HG02852 (cell line): ENCODE measurements at regions not wholly inside any gene's neighbourhood (a gene's known extent, or its start where the extent isn't known, plus 50 kb on each side); places are given as distances from the start of the nearest gene placed in this dataset.

Experiments
- ATAC-seq: cut with Tn5 transposase; IDR thresholded peaks from one replicate; pipeline ENCODE4 v1.9.1; 2021; ENCODE audit warnings: mild to moderate bottlenecking, moderate library complexity; ENCODE audit not compliant: unreplicated experiment

DNA sequence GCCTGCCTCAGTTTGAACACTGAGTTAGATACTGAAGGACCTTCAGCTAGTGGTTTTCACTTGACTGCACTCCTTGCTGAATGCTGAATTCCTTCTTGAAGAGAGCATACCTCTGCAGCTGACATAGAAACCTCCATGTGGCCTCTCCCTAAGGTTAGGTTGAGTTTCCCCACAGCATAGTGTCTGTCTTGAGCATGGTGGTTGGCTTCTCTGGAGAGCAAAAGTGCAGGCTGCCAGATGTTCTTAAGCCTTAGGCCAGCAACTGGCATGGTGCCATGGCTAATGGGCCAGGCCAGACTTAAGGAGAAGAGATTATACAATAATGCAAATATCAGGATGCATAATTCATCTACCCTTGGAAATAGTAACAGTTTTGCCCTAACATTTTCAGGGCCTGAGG is 545.6 kb upstream of the ZNF385D start:
- no peak for ATAC-seq

DNA sequence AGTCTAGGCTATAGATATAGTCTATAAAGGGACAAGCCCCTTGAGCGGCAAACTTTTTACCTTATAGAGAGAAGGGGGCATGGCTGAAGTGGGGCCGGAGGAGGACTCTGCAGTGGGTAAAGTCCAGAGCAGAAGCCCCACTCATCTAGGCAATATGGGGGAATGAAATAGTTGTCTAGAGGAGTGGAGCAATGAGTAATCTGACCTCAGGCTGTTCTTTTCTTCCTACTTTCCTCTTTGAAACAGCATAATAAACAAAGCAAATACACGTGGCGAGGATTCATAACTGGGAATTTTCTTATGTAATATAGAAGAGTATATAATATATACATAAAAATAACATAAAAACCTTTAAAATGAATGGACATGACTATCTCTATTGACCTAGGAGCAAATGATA is 546.4 kb upstream of the ZNF385D start:
- ATAC-seq, result no peak

DNA sequence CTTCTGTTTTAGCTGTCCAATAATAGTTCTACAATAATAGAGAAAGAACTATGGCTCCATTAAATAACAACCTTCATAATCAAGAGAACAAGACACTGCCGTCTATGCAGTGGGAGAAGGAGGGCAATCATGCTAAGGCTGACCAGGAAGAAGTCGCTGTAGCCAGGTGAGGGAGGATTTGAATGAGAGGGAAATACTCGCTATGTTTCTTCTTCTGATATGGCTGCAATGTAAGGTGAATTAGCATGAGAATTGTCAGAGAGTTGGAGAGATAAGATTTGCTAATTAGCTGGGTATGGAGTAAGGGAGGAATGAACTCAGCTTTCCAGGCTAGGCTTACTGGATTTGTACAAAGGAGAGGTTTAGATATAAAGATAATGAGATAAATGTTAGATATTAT is 555.4 kb upstream of the ZNF385D start:
- no peak for ATAC-seq

DNA sequence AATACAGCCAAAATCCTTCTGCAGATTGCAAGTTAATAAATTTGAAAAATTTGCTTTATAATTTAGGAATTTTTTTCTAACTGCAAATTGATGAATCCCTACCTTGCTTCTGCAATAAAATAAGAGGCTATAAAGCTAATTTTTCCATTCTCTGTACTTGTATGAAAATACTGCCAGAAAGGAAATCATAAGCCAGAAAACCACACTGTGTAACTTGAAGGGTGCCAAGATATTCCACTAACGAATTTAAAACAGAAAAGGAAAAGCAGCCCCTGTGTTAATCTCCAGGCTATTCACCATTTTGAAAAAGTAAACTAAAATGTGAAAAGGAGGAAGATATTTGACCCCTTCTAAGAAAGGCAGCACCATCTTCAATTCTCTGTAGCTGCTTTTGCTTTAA is 557.9 kb upstream of the ZNF385D start:
- ATAC-seq, result no peak

DNA sequence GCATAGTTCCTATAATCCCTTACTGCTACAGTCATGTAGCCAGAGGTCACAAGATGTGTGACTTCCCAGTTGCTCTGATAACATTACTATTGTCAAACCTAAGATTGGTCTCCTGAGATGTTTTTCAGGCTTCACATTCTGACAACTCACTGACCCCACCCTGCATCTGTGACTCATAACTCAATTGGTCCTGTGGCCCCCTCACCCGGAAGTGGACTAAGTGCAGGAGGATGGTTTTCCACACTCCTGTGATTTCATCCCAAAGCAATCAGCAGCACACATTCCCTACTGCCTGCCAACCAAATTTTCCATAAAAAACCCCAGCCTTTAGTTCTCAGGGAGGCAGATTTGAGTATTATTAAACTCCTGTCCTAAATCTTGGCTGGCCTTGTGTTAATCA is 564.9 kb upstream of the ZNF385D start:
- ATAC-seq, result no peak

DNA sequence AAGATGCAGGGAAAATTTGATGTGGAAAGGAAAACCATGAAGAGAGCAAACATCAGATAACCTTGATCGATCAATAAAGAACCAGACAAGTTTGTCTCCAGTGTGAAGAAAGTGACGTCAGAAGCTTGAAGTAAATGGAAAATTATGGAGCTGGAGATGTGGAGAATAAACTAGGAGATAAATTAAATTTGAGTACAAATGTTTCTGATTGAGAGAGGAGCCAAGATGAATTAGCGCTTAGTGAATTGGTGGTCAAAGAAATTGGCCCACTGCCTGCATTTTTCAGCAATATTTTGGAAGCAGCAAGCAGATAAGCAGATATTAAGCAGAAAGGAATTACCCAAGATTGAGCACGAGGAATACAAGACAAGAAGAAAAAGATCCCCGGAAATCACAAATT is 567.3 kb upstream of the ZNF385D start:
- no peak for ATAC-seq

DNA sequence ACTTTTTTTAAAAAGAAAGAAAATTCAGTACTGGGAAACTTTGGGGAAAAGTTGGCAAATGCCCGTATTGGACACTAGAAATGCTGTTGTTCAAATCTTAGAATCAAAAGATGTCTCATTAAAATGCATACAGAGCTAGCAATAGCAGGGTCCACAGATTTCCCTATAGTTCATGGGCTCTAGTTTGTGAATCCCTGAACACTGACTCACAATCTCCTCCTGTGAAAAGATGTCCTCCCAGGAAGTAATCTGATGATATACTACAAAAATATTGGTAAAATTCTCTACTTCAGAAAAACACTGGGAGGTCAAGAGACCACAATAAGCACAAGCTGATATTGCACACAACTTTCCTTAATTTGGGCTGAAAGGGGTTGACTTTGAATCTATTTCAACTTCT is 568.4 kb upstream of the ZNF385D start:
- ATAC-seq, result no peak

DNA sequence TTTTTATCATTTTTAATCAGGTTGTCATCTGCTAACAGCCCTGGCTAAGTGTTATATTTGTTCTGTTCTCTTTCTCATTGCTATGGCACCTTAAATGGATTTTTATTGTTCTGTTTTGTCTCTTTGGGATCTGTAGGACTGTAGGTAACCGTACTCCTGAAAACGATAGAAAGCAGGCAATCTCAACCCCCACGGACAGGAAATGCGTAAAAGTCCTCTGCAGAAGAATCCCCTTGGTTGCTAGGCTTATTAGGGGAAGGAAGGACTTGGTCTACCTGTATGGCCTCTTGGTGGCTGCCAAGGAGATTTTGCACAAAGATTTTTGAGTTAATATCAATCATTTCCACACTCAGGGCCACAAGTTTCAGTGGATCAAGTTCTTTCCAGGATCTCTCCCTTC is 571.9 kb upstream of the ZNF385D start:
- ATAC-seq, result no peak

DNA sequence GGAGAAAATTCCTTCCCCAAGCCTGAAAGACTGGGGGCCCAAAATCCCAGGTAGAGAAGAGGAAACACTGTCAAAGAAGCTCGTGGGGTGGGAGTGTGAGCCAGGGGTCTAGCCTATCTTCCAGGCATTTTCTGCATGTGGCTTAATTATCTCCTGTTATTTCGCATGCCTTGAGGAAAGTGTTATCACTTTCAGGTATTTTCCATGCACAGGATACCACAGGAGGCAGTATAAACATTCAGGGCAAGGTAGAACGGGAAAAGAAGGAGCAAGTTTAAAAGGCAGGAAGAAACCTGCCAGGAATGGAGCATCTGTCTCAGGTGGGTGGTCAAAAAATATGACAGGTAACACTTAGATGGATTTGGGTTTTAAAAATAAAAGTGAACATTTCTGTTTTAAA is 575.3 kb upstream of the ZNF385D start:
- ATAC-seq, result no peak

DNA sequence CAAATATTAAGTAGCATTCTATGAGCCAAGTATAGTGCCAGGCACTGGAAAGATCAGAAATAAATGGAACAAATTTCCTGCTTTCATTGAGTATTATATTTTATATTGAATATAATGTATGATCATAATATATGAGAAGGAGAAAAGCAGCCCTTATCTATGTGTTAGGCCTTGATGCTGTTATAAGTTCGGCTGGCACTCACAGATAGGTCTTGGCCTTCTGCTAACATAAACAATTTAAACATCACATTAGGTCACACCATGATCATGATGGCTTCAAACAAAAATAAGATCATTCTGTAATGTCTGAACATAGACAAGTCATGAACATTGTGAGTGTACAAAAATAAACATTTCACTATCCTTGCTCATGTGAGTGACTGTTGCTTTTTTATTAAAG is 584.0 kb upstream of the ZNF385D start:
- ATAC-seq, result no peak

DNA sequence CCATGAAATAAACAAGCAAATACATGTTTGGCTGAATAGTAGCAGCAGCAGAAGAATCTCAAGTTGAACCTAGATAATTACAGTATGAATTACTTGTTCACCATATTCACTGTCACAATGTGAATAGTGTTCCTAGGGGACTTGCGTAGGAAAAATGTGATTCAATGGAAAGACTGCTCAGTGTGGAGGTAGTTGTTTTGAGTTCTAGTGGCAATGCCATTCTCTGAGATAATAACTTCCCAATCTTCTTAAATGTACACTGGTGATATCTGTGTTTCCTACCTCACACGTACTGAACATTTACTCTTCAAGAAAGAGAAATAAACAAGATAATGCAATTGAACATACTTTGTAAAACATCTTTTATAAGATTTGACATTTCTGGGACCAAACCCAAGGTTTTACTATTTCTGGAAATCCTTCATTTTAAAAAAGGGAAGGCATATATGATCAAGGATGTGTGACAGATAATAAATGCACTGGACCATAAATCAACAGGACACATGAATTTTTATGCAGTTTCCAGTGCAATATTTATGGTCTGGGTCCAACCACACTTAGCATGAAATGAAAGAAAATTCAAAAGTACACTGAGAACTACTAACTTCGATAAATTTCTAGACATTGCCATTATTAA is 598.3 kb upstream of the ZNF385D start:
- ATAC-seq, result no peak

DNA sequence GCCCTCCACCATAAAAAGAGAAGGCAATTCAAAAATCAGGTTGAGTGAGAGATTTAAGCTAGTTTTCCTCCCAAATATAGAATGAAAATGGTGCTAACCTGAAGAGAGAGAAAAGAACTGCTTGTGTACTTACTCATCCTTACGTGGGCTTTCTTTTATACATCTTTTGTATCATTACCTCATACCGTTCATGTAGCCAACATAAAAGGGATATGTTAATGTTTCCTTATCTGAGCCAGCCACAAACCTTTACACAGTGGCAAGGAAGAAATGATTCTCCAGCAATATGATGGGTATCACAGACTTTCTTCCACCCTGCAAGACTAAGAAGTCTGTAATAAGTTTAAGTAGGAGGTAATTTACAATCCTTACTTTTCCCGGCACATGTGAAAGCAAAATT is 600.8 kb upstream of the ZNF385D start:
- ATAC-seq, result no peak

DNA sequence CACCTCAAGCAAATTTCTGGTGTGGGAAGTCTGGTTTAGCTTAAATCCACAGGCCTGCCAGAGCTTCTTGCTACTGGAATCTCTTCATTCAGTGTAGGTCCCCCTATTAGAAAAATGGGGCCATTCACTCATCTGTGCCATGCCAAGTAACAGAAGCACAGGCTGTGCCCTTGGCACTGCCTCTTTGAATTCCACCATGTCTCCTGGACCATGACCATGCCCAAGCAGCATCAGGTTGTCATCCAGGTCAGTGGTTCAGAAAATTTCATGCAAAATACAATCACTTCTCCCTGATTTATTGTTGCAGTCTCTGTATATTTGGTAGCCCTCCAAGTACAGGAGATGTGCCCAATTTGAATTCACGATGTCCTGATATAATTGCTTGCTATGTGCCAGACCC is 602.1 kb upstream of the ZNF385D start:
- ATAC-seq, result no peak

DNA sequence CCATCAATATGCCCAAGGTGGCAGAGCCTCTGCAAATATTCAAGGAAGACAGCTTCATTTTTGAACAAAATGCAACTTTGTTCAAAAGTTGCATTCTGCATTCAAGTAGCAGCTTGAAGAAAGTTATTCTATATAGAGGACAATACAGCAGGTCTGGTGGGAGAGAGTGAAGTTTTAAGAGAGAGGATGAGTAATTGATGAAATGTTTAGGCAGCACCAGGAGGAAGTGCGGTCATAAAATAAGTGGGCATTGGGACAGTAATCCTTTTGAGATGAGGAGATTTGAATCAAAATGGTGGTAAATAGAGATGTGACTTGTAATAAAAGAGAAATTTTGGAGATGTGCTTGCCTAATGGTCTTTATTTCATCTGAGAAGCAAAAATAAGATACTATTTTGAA is 607.3 kb upstream of the ZNF385D start:
- ATAC-seq, result no peak

DNA sequence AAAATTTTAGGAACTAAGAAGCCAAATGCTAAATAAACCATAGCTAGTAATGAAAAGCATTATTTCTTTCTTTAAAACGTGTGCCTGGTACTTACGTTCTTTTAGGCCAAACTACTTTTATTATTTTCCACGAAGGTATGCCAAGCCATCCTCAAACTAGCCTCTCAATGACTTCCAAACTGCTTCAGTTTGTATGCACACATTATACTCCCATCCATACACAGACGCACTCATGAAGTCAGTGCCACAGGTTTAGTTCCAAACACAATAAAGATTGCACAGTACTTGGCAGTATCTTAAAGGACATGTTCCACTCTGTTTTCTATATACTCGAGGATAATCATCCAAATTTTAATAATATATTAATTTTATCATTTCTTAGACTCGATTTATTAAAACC is 609.2 kb upstream of the ZNF385D start:
- ATAC-seq, result no peak

DNA sequence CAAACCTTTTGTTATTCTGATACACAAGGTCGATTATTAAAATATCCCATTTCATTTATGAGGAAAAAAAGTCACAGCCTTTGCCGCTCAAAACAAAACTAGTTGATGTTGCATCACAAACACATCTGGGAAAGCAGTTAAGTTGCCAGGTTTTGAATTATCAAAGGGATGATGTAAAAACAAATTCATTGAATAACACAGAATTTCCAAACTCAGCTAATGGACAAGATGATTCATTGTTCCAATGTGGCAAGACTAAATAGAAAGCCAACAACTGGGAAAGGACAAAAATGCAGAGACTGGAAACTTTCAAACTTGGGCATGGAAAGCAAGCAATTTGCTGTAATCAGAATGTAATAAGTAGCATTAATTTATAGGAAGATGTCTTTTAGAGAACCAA is 610.0 kb upstream of the ZNF385D start:
- no peak for ATAC-seq

DNA sequence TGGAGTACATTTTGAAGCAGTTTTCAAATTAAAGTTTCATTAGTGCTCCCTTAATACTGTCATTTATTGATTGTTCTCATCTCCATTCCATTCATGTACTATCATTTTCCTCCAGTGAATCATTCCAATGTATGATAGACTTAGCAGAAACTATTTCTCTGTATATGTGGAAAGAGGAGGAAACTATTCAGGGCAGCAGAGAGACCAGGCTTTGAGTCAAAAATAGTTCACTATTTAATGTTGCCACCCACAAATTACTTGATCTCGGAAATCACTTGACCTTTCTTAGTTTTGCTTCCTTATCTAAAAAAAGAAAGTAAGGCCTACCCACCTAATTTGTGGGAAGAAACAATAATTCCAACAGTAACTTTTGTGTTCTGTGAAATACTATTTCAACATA is 610.5 kb upstream of the ZNF385D start:
- no peak for ATAC-seq

DNA sequence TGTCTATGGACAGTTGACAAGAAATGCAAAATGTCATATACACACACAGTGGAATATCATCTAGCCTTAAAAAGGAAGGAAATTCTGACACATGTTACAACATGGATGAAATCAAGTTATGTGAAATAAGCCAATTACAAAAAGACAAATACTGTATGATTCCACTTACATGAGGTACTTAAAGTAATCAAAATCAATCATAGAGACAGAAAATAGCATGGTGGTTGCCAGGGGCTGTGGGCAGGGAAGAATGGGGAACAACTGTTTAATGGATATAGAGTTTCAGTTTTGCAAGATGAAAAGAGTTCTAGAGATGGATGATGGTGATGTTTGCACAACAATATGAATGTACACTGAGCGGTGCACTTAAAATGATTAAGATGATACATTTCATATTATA is 613.8 kb upstream of the ZNF385D start:
- ATAC-seq, result no peak

DNA sequence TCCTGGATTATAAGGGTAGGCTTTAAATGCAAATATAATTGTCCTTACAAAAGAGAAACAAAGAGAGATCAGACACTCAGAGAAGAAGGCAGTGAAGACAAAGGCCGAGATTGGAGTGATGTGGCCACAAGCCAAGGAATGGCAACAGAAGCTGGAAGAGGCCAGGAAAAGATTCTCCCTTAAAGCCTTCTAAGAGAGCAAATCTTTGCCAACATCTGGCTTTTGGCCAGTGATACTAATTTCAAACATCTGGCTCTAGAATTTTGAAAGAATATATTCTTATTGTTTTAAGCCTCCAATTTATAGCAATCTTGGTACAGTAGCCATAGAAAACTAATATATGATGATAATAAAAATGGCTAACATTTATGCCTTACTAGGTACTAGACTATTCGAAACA is 615.8 kb upstream of the ZNF385D start:
- ATAC-seq, result no peak

DNA sequence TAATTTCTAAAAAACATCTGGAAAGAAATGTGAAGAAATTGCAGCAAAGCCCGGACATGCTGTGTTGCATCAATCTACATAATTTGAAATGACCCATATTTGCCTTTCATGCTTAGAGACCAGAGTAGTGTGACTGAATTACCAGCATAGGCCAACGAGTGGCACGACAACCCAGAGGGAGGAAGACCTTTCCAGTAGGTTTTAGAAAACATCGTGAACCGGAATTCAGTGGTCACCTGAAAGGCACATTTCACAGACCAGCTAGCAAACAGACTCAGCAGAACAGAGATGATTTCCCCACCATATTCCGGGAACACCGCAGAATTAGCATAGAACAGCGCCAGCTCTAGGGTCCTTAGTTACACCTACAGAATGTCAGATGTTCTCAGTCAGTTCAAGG is 620.0 kb upstream of the ZNF385D start:
- ATAC-seq, result no peak

DNA sequence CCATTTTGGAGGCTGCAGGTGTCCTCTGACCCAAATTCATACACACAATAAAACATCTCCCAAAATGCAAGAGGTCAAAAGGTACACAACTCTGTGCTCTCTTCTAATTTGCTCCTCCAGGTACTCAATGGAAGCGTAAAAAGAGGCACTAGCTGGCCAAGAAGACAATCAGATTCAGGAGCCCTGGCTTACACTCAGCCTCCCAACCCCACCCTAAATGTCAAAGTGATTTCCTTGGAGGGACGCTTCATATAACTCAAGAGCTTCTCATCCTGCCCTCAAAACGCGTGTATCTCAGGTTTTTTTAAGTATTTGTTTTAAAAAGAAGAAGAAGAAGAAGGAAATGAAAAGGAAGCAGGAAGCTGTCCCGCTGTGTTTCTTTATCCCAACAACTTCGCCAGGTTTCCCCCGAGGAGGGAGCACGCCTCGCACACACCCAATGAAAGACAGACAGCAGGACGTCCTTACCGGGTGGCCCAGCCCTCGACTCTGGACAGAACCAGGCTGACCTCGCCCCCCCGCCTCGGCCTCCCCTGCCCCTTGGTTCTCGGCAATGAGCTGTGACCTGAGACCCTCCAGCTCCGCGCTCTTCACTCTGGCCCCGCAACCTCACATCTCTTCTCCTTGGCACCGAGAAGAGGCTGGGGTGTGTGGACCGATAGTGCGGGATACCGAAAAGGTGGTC is 620.7 kb upstream of the ZNF385D start:
- ATAC-seq, result no peak

DNA sequence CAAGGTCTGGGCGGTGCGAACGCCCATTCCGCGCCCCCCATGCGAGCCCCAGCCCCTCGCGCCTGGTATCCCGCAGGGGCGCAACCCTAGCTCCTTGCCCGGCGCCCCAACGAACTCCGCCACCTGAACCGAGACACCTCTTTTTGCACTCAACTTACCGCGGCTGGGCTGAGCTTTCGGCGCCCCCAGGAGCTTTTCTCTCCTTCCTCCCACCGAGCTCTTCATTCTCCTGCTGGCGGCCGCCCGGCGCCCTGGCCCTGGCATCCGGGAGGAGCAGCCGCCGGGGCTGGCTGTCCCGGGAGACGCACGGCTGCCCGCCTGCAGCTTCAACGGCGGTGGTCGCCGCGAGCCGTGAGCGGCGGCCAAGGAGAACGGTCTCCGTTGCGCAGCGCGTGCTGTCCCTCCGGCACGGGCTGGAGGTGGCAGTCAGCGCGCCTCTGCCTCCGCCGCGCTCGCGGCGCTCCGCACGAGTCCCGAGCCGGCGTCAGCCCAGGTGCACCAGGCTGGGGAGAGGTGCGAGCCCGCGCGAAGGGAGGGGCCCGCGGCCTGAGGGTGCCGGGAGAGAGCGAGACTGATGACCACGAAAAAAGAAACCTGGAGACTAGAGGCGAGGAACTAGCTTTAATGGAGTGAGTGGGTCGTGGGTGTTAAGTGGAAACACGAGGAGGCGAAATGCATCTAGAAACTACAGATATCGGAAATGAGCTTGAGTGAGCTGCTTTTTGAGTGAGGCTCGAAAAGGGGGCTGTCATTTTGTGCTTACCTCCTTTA is 621.5 kb upstream of the ZNF385D start:
- no peak for ATAC-seq
